HG02623 (cell line): ENCODE measurements at regions not wholly inside any gene's neighbourhood (a gene's known extent, or its start where the extent isn't known, plus 50 kb on each side); places are given as distances from the start of the nearest gene placed in this dataset.
"Not testable (repeated sequence)": the region's sequence is repeated elsewhere in the genome, so short reads cannot be mapped to it uniquely, and the experiment has no call there.

Experiments used
- ATAC-seq: cut with Tn5 transposase; IDR thresholded peaks from one replicate; pipeline ENCODE4 v1.9.1; 2021; ENCODE audit warnings: moderate library complexity; ENCODE audit not compliant: unreplicated experiment

DNA sequence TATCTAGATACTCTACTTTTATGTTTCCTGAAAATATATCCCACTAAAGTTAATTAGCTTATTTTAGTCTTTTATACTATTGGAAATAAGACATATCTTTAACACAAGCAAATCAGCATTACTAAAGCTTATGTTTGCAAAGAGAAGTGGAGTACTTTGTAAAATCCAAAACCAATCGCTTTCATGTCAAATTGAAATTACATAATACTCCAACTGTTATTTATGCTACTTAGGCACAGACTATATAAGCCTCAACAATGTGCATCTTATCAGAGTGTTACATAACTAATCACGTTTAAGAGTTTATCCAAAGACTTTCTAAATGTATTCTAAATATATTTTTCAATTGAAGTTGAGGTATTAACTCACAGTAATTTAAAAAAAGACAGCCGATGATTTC lies 200.0 kb downstream of the PCDH20 start:
- ATAC-seq: no peak

DNA sequence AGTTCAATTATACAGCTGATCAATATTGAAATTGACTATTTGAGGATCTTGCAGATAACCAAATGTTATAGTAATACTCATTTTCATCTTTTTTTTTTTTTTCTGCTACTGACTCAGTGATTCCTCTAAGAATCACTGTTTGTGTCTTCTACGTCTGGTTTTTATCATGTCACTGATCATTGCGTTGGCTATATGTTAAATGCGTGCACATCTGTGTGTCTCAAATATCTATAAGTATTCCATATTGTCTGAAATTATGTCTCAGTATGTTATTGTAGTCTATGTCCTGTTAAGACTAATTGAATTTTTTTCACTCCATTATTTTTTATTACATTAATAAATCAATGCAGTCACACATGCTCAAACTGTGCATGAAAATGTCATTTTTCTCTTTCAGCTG lies 200.5 kb downstream of the PCDH20 start:
- ATAC-seq: no peak

DNA sequence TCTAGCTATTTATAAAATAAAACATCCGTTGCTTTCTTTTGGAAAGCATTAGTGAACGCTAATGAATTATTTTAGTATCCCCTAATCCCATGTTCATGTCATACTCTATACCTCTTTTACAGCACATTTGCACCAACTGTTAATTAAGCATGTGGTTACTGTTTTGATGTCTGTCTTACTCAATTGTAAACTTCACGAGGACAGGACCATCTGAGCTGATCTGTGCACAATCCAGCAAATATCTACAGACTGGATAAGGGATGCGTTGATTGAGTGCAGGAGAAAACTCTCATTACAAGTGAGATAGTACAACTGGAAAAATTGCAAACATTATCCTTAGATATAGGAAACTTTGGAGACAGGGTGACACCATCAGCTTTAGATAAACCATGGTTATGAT lies 201.1 kb downstream of the PCDH20 start:
- ATAC-seq: no peak

- ATAC-seq: not testable (repeated sequence)
Observed at GRCh38 chr13:61205898-61206297, 209.8 kb downstream of the PCDH20 start.

- no peak for ATAC-seq
Observed at GRCh38 chr13:61204025-61204424, 211.6 kb downstream of the PCDH20 start.

DNA sequence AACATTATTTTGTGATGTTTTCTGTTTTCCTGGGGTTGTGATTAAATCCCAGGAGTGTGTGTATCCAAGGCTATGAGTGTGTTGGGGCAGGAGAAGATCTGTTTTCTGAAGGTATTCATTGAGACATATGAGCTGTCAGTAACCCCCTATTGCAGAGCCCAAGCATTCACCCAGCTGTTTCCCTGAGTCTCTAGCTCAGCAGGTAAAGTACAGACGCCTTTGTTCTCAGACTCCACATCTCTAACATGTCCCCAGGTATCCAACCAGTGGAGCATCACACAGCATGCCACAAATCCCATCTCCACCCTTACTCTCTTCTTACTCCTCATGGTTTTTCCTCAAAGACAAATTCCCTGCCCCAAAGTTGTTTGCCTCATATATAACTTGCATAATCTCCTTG lies 213.6 kb downstream of the PCDH20 start:
- no peak for ATAC-seq

DNA sequence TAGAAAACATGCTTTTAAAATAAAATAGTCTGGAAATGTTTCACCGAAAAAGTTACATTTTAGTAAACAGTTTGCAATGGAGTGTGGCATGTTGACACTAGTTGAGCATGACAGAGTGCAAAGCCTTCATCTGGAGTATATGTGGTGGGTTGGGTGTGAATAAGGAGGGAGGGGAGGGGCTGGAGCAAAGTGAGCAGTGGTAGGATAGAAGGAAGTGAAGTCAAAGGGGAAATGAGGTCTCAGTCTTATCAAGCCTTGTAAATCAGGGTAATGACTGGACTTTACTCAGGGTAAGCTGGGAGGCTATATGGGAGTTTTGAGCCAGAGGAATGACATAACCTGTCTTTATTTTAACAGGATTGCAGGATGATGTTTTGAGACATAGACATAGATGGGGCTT lies 222.8 kb downstream of the PCDH20 start:
- no peak for ATAC-seq

- ATAC-seq: no peak
Observed at GRCh38 chr13:61188057-61188456, 227.6 kb downstream of the PCDH20 start.

DNA sequence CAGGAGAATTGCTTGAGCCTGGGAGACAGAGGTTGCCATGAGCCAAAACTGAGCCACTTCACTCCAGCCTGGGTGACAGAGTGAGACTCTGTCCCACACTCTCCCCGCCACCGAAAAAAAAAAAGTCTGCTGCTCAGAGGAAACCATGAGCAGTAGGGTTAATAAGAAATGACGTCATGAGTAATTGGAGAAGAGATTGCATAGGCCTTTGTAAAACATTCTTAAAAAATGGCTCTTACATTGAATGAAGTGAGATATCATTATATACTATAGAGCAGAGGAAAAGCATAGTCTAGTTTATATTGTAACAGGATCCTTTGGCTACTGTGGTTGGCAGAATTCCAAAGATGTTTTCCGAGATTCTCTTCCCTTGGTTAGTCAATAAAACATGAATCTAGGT lies 228.2 kb downstream of the PCDH20 start:
- no peak for ATAC-seq

- ATAC-seq: no peak
Observed at GRCh38 chr13:61183670-61184069, 232.0 kb downstream of the PCDH20 start.

GRCh38 chr13:61180234-61180633 lies 235.4 kb downstream of the PCDH20 start:
- no peak for ATAC-seq

DNA sequence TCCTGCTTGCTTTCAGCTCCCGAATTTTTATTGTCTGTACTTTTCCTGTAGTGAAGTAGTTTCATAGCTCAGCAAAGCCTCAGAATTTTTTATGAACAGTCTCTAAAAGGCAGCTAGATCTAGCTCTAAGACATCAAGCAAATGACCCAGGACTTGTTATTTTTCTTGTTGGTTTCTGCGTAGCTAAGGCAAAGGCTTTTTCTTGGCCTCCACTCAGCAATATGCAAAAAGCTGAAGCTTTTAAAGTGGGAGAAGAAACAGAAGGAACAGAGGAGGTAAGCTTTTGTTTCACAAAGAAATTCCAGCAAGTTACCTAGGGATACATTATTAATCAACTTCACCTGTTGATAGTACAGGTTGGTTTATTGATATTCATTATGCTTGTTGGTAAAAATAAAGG lies 235.9 kb downstream of the PCDH20 start:
- no peak for ATAC-seq

DNA sequence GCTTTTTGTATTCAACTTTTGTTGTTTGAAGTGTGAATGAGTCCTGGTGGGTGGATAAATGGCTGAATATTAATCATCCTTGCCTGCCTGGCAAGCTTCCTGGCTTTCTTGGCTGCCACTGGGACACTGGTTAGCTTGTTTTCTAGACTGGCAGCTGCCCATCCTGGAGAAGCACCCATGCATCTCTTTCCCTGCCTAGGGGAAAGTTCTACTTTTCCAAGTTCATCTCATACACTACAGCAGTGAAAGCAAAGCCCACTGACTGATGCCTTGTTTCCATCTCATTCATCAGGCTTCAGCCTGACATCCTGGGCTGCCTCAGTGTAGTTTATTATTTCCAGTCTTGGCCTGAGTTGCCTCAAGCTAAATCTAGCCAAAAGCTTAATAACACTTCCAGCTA lies 244.8 kb downstream of the PCDH20 start:
- no peak for ATAC-seq

DNA sequence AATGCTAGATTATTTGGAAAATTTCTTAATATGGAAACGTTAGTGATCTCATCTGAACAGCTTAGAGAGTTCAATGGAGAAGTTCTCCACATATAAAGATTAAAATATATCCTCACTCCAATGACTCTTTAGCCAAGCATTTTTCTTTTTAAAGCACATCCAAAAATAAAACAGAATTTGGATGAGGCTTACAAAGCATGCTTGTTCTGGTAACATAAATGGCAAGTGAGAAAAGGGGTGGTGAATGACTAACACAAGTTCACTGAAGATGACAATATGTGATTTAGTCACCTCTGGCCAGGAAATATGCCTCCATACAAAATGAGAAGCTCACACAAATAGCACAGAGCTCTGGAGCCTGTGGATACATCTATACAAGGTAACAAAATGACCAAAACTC lies 253.0 kb downstream of the PCDH20 start:
- ATAC-seq: no peak

DNA sequence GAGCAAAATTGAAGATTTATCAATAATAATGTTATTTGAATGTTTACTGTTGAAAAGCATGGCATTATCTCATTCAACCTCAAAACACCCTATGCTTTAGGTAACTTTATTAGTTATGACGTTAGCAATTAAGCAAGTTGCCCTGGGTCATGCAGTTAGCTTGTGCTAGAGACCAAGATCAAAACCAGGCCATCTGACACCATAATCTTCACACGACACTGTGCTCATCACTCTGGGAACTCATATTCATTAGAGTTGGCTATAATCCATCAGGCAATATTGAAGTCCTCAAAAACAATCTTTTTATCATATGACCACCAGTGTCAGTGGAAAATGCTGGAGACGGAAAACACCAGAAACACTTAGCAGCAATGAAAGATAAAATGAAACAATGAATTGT lies 253.5 kb downstream of the PCDH20 start:
- no peak for ATAC-seq

DNA sequence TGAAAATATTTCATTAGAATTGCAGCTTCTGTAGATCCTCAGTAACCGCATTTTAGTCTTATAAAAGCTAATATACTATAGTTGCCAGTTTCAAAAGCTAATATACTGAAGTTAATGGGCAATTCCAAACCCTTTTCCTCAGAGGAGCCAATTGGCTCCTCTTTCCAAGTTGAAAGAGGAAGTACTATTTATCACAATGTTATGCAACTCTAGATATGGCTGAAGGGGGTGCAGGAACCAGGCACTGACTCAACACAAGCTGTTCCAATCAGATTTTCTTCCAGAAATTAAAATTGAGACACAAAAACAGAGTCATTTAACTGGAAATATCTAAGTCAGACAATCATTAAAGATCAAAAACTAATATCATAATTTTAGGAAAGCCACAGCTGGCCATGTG lies 258.9 kb downstream of the PCDH20 start:
- no peak for ATAC-seq

GRCh38 chr13:61151062-61151461 lies 264.6 kb downstream of the PCDH20 start:
- no peak for ATAC-seq

DNA sequence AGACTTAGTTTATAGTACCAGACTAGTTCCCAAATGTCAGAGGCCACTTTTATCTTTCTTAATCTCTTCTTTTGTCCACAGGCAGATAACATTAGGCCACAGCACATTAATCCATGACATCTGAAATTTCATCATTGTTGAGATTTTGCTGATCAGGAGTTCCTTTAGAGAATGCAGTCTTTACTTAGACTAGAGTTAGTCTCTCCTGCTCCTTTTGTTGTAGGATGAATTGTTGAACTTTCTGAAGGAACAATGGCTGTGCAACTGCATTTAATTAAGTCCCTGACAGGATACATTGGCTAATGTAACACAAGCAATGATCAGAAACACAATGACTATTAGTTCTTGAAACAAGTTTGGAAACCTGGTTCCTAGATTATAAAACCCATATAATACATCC lies 266.3 kb downstream of the PCDH20 start:
- no peak for ATAC-seq

DNA sequence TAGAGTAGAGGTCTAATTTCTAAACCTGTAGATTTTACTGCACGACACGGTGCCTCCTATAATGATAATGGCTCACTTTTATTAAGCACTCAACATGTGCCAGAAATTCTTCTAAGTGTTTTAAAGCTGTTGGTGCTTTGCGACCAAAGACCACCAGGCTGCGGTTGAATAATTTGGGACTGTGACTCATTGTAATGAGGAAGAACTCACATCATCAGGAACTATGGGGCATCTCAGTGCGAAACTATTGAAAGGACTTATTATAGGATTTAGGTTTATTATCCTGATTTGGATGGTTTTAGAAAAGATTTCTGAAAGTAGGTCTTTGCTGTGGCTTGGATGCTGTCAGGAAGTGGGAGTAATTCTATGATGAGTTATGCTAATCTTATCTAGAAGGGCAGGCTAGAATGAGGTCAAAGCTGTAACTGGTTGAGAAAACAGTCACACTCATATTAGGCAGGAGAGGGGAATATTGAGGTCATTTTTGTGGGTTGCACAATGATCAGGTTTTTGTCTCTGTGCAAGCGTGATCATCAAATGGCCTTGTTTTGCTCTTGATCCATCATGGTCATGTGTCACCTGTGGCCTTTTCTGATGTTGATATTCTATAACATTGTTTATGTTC lies 266.8 kb downstream of the PCDH20 start:
- ATAC-seq: no peak

GRCh38 chr13:61148211-61148610 lies 267.4 kb downstream of the PCDH20 start:
- no peak for ATAC-seq

GRCh38 chr13:61146571-61146970 lies 269.1 kb downstream of the PCDH20 start:
- no peak for ATAC-seq

DNA sequence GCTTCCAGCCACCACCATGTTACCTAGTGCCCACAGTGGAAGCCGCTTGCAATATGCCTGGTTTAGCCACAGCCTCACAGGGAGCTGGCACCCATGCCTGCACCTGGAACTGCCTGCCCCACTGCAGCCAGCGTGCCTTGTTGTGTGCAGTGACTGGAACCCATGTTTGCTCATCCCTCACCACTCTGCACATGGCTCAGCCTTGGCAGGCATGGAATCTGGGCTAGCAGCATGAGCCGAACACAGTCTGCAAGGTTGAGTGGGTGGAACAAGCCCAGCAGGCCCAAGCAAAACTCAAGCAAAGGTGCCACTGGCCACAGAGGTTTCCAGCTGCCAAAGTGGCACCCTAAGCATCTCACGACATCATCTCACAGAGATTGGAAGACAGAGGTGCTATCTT lies 269.5 kb downstream of the PCDH20 start:
- no peak for ATAC-seq

DNA sequence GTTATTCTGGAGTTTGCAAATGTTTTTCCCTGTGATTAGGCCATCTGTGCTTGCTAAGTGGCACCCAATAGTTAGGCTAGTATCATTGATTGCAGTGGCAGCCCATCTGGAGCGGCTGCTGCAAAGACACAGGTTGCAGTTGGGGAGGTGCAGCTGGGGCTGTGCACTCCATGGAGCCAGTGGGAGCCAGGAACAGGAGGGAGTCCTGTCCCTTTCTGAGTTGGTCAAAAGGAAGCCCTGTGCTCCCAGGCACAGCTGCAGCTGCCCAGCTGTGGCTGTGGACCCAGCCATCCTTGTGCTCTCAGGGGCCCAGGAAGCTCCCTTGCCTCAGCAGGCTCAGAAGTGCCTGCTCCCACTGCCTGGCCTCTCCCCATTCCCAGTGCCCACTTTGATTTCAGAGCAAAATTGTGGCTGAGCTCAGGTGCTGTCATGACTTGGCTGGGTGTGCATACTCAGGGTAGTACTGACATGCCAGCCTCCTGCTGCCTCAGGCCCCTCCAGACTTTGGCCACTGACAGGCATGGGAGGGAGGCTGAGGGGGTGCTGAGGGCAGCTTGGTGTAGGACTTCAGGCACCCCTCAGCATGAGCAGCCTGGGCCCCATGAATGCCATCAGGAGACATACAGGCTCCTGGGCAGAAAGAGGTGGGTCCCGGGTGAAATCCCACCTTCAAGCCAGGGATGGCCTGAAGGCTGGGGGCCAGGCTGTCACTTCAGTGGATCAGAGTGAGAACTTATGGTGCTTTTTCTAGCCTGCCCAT lies 270.6 kb downstream of the PCDH20 start:
- ATAC-seq: no peak
